SK-N-SH treated with all-trans-retinoic acid at 6 μM for 48 hours (cell line): ENCODE measurements at regions not wholly inside any gene's neighbourhood (a gene's known extent, or its start where the extent isn't known, plus 50 kb on each side); places are given as distances from the start of the nearest gene placed in this dataset.

Source experiments
- ATAC-seq: fragments of 200-7000 bp; cut with Tn5 transposase; 3 replicates; pipeline ENCODE4 v1.9.1; 2020; ENCODE audit warnings: mild to moderate bottlenecking, moderate library complexity
- ARNTL ChIP-seq: fragments of 450-650 bp; formaldehyde crosslinking; IDR thresholded peaks from 2 replicates; pipeline ENCODE4 v1.5.0; 2020; ENCODE audit warnings: low read depth, mild to moderate bottlenecking, moderate library complexity, borderline replicate concordance
- CREB5 ChIP-seq: fragments of 250-450 bp; sonication (Bioruptor Pico); IDR thresholded peaks from 2 replicates; pipeline ENCODE4 v1.5.1; 2020; ENCODE audit warnings: low read depth, mild to moderate bottlenecking, moderate library complexity
- CSDC2 ChIP-seq: fragments of 250-450 bp; sonication (Bioruptor Pico); IDR thresholded peaks from 2 replicates; pipeline ENCODE4 v1.5.0; 2020; ENCODE audit warnings: mild to moderate bottlenecking, moderate library complexity
- GLIS3 ChIP-seq: fragments of 250-450 bp; sonication (Bioruptor Pico); IDR thresholded peaks from 2 replicates; pipeline ENCODE4 v1.5.0; 2020; ENCODE audit warnings: mild to moderate bottlenecking, moderate library complexity
- ISL1 ChIP-seq: fragments of 250-450 bp; sonication (Bioruptor Pico); IDR thresholded peaks from 2 replicates; pipeline ENCODE4 v2.1.2; 2022; ENCODE audit warnings: mild to moderate bottlenecking, moderate library complexity
- OSR1 ChIP-seq: fragments of 250-450 bp; sonication (Bioruptor Pico); IDR thresholded peaks from 2 replicates; pipeline ENCODE4 v1.8.0; 2022; ENCODE audit warnings: moderate library complexity, mild to moderate bottlenecking, inconsistent platforms
- PATZ1 ChIP-seq: fragments of 250-450 bp; sonication (Bioruptor Pico); IDR thresholded peaks from 2 replicates; pipeline ENCODE4 v1.8.0; 2020; ENCODE audit warnings: mild to moderate bottlenecking, moderate library complexity, borderline replicate concordance
- POU6F1 ChIP-seq: fragments of 250-450 bp; sonication (Bioruptor Pico); IDR thresholded peaks from 2 replicates; pipeline ENCODE4 v1.8.0; 2021; ENCODE audit warnings: low read depth, mild to moderate bottlenecking, moderate library complexity, borderline replicate concordance
- PPARA ChIP-seq: fragments of 250-450 bp; sonication (Bioruptor Pico); IDR thresholded peaks from 2 replicates; pipeline ENCODE4 v1.5.0; 2020; ENCODE audit warnings: mild to moderate bottlenecking, borderline replicate concordance
- RARB ChIP-seq: fragments of 250-450 bp; sonication (Bioruptor Pico); IDR thresholded peaks from 2 replicates; pipeline ENCODE4 v1.8.0; 2021; ENCODE audit warnings: mild to moderate bottlenecking, moderate library complexity
- SNAI2 ChIP-seq: fragments of 250-450 bp; sonication (Bioruptor Pico); IDR thresholded peaks from 2 replicates; pipeline ENCODE4 v1.5.0; 2020; ENCODE audit warnings: mild to moderate bottlenecking, moderate library complexity
- TCF4 ChIP-seq: fragments of 250-450 bp; sonication (Bioruptor Pico); IDR thresholded peaks from 2 replicates; pipeline ENCODE4 v1.8.0; 2021; ENCODE audit warnings: mild to moderate bottlenecking, moderate library complexity, borderline replicate concordance
- TOX ChIP-seq: fragments of 250-450 bp; sonication (Bioruptor Pico); IDR thresholded peaks from 2 replicates; pipeline ENCODE4 v1.8.0; 2021; ENCODE audit warnings: mild to moderate bottlenecking, moderate library complexity, borderline replicate concordance
- TSHZ2 ChIP-seq: fragments of 250-450 bp; sonication (Bioruptor Pico); IDR thresholded peaks from 2 replicates; pipeline ENCODE4 v1.5.0; 2020; ENCODE audit warnings: mild to moderate bottlenecking, moderate library complexity
- ZFP3 ChIP-seq: fragments of 250-450 bp; sonication (Bioruptor Pico); IDR thresholded peaks from 2 replicates; pipeline ENCODE4 v1.5.0; 2020; ENCODE audit warnings: mild to moderate bottlenecking, moderate library complexity
- ZFP30 ChIP-seq: fragments of 450-650 bp; formaldehyde crosslinking; IDR thresholded peaks from 2 replicates; pipeline ENCODE4 v1.5.0; 2022; ENCODE audit warnings: mild to moderate bottlenecking, moderate library complexity
- ZNF565 ChIP-seq: fragments of 450-650 bp; formaldehyde crosslinking; conservative IDR thresholded peaks from 2 replicates; pipeline ENCODE4 v1.5.0; 2020; ENCODE audit warnings: low read depth, mild to moderate bottlenecking, moderate library complexity
- ZNF70 ChIP-seq: fragments of 450-650 bp; formaldehyde crosslinking; IDR thresholded peaks from 2 replicates; pipeline ENCODE4 v1.5.0; 2020; ENCODE audit warnings: mild to moderate bottlenecking, moderate library complexity
- ZNF8 ChIP-seq: fragments of 450-650 bp; formaldehyde crosslinking; IDR thresholded peaks from 2 replicates; pipeline ENCODE4 v1.5.0; 2020; ENCODE audit warnings: mild to moderate bottlenecking, moderate library complexity

GRCh38 chr6:12356983-12357972, 67.1 kb downstream of the EDN1 start (continued):
- TF ChIP-seq TSHZ2 (CRISPR knock-in tag) (no peak), CSDC2 (no peak), GLIS3 (CRISPR knock-in tag) (no peak), SNAI2 (CRISPR knock-in tag) (no peak), ZNF8 (CRISPR knock-in tag) (no peak), ZNF70 (CRISPR knock-in tag) (no peak), ISL1 (no peak), RARB (CRISPR knock-in tag) (no peak), ZFP30 (no peak), ZFP3 (CRISPR knock-in tag) (no peak)

- TF ChIP-seq TSHZ2 (CRISPR knock-in tag) (no peak), ZNF70 (CRISPR knock-in tag) (no peak), ZNF8 (CRISPR knock-in tag) (no peak), ARNTL (no peak), ZNF565 (no peak), PPARA (no peak), CSDC2 (no peak), POU6F1 (CRISPR knock-in tag) (no peak), SNAI2 (CRISPR knock-in tag) (no peak), ISL1 (no peak), OSR1 (CRISPR knock-in tag) (no peak), TOX (no peak), CREB5 (CRISPR knock-in tag) (no peak), ZFP30 (no peak)
- ATAC-seq, result no peak
Observed at GRCh38 chr6:12359036-12359435, 68.9 kb downstream of the EDN1 start.

GRCh38 chr6:12361042-12361765, 71.0 kb downstream of the EDN1 start:
- no peak for ATAC-seq
- no peak for TF ChIP-seq ZFP3 (CRISPR knock-in tag)
- TF ChIP-seq PPARA, result no peak
- TF ChIP-seq ARNTL, result no peak
- no peak for TF ChIP-seq TOX
- TF ChIP-seq ZNF70 (CRISPR knock-in tag), result no peak
- TF ChIP-seq CREB5 (CRISPR knock-in tag), result no peak
- TF ChIP-seq CSDC2, result no peak
- no peak for TF ChIP-seq ZNF8 (CRISPR knock-in tag)
- TF ChIP-seq OSR1 (CRISPR knock-in tag), result no peak
- TF ChIP-seq ZNF565, result no peak
- TF ChIP-seq RARB (CRISPR knock-in tag), result no peak
- no peak for TF ChIP-seq TSHZ2 (CRISPR knock-in tag)
- no peak for TF ChIP-seq TCF4 (CRISPR knock-in tag)
- TF ChIP-seq PATZ1 (CRISPR knock-in tag), result no peak
